ENCODE measurements at regions not wholly inside any gene's neighbourhood (a gene's known extent, or its start where the extent isn't known, plus 50 kb on each side); places are given as distances from the start of the nearest gene placed in this dataset.
"Not testable (repeated sequence)": the region's sequence is repeated elsewhere in the genome, so short reads cannot be mapped to it uniquely, and the experiment has no call there.

- H3K4me3 ChIP-seq (ENCODE audit: low read depth, poor library complexity, severe bottlenecking): no peak overlapping the region
- 91 to 100% methylated on average over 3 of the region's 3 CpGs for WGBS, 2 donors
- DNase-seq (ENCODE audit: low spot score in 2 of 2): peak in 1 of 2 donors; percentile 57
- TF ChIP-seq POLR2A (IDR thresholded peaks at IDR 0.05): no peak
- TF ChIP-seq, protein P1, sequence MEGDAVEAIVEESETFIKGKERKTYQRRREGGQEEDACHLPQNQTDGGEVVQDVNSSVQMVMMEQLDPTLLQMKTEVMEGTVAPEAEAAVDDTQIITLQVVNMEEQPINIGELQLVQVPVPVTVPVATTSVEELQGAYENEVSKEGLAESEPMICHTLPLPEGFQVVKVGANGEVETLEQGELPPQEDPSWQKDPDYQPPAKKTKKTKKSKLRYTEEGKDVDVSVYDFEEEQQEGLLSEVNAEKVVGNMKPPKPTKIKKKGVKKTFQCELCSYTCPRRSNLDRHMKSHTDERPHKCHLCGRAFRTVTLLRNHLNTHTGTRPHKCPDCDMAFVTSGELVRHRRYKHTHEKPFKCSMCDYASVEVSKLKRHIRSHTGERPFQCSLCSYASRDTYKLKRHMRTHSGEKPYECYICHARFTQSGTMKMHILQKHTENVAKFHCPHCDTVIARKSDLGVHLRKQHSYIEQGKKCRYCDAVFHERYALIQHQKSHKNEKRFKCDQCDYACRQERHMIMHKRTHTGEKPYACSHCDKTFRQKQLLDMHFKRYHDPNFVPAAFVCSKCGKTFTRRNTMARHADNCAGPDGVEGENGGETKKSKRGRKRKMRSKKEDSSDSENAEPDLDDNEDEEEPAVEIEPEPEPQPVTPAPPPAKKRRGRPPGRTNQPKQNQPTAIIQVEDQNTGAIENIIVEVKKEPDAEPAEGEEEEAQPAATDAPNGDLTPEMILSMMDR (IDR thresholded peaks at IDR 0.05): no peak
- intact Hi-C loops (cut with DNase I; ENCODE audit: low total_unique reads): no loop called here
Measured at GRCh38 chr2:128414351-128414750, 95.7 kb upstream of the HS6ST1 start.

DNA sequence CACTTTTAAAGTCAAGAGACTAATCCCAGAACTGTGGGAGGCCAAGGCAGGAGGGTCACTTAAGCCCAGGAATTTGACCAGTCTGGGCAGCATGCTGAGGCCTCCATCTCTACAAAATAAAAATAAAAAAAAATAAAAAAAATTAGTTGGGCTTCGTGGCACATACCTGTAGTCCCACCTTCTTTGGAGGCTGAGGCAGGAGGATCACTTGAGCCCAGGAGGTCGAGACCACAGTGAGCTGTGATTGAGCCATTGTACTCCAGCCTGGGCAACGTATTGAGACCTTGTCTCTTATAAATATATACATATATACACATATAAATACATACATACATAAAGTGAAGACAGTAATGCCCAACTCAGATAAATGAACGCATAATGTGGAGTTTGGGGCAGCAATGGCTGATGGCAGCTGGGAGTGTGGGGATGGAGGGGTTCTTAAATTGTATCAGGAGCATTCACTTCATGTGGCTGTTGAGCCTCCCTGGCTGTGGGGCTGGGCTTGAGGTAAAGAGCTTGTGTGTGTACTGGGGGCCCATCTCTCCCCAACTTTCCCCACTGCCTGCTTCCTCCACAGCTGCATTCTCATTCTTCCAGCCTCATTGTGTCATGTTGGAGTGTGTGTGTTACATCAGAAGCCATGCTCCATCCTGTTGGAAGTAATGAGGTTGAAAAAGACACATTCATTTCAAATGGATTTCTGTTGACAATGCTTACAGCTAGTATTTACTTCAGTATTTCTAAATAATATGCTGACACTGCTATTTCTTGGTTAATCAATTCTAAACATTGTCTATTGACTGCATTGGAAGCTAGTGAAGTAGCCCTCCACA, 96.5 kb upstream of the HS6ST1 start:
- 90 to 95% methylated on average over 4 of the region's 4 CpGs for WGBS, 2 donors
- no peak for TF ChIP-seq POLR2A (IDR thresholded peaks at IDR 0.05)
- TF ChIP-seq, protein P1 (IDR thresholded peaks at IDR 0.05): no peak
- H3K4me3 ChIP-seq (ENCODE audit: low read depth, poor library complexity, severe bottlenecking): no peak overlapping the region
- DNase-seq (ENCODE audit: low spot score in 2 of 2): peak in 1 of 2 donors; percentile 31
- intact Hi-C loops (cut with DNase I; ENCODE audit: low total_unique reads): no loop called here

GRCh38 chr2:128415779-128416061, 97.1 kb upstream of the HS6ST1 start:
- no peak for TF ChIP-seq POLR2A (IDR thresholded peaks at IDR 0.05)
- TF ChIP-seq, protein P1 (IDR thresholded peaks at IDR 0.05): no peak
- intact Hi-C loops (cut with DNase I; ENCODE audit: low total_unique reads): no loop called here
- no peak overlapping the region for H3K4me3 ChIP-seq (ENCODE audit: low read depth, poor library complexity, severe bottlenecking)
- 88 to 92% methylated on average over 1 of the region's 1 CpG for WGBS, 2 donors
- DNase-seq (ENCODE audit: low spot score in 2 of 2): no peak

DNA sequence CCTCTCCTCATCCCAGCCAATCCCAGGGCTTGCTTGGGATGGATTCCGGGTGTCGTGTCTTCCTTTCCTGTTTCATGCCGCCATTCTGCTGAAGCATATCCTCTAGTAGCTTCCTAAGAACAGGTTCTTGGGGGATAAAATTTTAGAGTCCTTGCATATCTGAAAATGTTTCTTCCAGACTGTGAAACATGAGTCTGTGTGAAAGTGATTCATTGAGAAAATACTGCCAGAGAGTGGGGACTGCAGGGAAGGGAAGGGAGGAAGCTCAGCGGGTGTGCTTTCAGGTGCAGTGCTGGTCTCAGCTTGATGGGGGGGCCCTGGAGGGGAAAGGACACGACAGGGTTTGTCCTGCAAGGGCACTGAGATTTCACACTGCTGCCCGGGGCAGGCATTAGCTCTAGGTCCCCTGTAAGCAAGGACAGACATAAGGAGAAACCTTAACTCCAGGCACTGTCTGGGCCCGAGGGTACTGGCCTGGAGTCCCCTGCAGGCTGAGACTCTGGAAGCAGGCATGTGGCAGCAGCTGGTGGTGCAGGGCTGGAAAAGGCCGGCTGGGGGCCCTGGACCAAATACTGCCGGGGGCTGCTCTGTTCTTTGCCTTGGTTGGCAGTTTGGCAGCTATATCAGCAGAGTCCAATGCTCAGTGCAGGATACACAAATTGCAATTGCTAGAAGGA, 97.6 kb upstream of the HS6ST1 start:
- WGBS, 2 donors: 86 to 90% methylated on average over 8 to 9 of the region's 9 CpGs
- TF ChIP-seq POLR2A (IDR thresholded peaks at IDR 0.05): no peak
- TF ChIP-seq, protein P1 (IDR thresholded peaks at IDR 0.05): no peak
- peak; percentile 6 to 76 for DNase-seq (ENCODE audit: low spot score in 2 of 2)
- intact Hi-C loops (cut with DNase I; ENCODE audit: low total_unique reads): no loop called here
- no peak overlapping the region for H3K4me3 ChIP-seq (ENCODE audit: low read depth, poor library complexity, severe bottlenecking)

DNA sequence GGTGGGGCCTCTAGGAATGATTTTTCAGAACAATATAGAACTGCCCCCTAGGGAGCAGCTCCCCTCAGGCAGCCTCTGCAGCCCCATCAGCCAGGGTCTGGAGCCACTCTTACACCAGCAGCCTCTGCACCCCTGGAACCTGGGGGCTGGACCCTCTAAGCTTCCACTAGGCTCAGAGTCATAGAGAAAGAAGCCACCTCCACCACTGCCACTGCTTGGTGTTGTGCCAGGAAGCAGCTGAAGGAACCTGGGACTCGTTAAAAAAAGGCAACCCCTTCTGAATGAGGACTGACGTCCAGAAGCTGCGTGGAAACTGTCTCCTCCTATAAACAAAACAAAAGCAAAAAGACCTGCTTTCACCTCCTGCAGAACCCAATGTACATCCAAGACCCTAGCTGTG, 98.1 kb upstream of the HS6ST1 start:
- intact Hi-C loops (cut with DNase I; ENCODE audit: low total_unique reads): no loop called here
- WGBS, 2 donors: 65 to 71% methylated on average over 3 of the region's 3 CpGs
- no peak overlapping the region for H3K4me3 ChIP-seq (ENCODE audit: low read depth, poor library complexity, severe bottlenecking)
- DNase-seq (ENCODE audit: low spot score in 2 of 2): peak; percentile 7 to 48
- no peak for TF ChIP-seq POLR2A (IDR thresholded peaks at IDR 0.05)
- TF ChIP-seq, protein P1 (IDR thresholded peaks at IDR 0.05): no peak

- H3K4me3 ChIP-seq (ENCODE audit: low read depth, poor library complexity, severe bottlenecking); intact Hi-C loops (cut with DNase I; ENCODE audit: low total_unique reads): not testable (repeated sequence)
- 88 to 90% methylated on average over 11 of the region's 11 CpGs for WGBS, 2 donors
- DNase-seq (ENCODE audit: low spot score in 2 of 2): peak in 1 of 2 donors; percentile 43
Measured at GRCh38 chr2:128417264-128417663, 98.6 kb upstream of the HS6ST1 start.

Measured in lower leg skin (tissue), 4 donors.